Stimulated activated CD4-positive, alpha-beta T cell treated with anti-CD3 and anti-CD28 coated beads, Interleukin-2, amount 100 ng/mL, for 48 hours (primary cell): ENCODE measurements at regions not wholly inside any gene's neighbourhood (a gene's known extent, or its start where the extent isn't known, plus 50 kb on each side); places are given as distances from the start of the nearest gene placed in this dataset.
A peak's percentile ranks its signal among the peaks of the same experiment; 100 is the strongest.
"Not testable (repeated sequence)": the region's sequence is repeated elsewhere in the genome, so short reads cannot be mapped to it uniquely, and the experiment has no call there.

Experiments
- DNase-seq, 2 donors: peaks; one replicate each; pipeline ENCODE4 v3.0.0-alpha.2; 2020

- DNase-seq, result no peak
These were observed 109.0 kb upstream of the ARSJ start for GRCh38 chr4:114088481-114088880.

GRCh38 chr4:114091546-114091945 lies 112.1 kb upstream of the ARSJ start:
- no peak for DNase-seq

GRCh38 chr4:114093221-114093715 lies 113.8 kb upstream of the ARSJ start:
- no peak for DNase-seq

- DNase-seq, result no peak
These were observed 121.0 kb upstream of the ARSJ start for GRCh38 chr4:114100288-114101031.

GRCh38 chr4:114103908-114104307 lies 124.5 kb upstream of the ARSJ start:
- DNase-seq, result no peak

GRCh38 chr4:114108869-114109268 lies 129.4 kb upstream of the ARSJ start:
- DNase-seq, result no peak

- DNase-seq, result no peak
These were observed 130.3 kb upstream of the ARSJ start for GRCh38 chr4:114109776-114110175.

- no peak for DNase-seq
These were observed 136.1 kb upstream of the ARSJ start for GRCh38 chr4:114115526-114115925.

- DNase-seq, result no peak
These were observed 137.4 kb upstream of the ARSJ start for GRCh38 chr4:114116861-114117260.

GRCh38 chr4:114121221-114121620 lies 141.8 kb upstream of the ARSJ start:
- no peak for DNase-seq

- DNase-seq, result no peak
These were observed 152.8 kb upstream of the ARSJ start for GRCh38 chr4:114132199-114132598.

- DNase-seq, result no peak
These were observed 153.4 kb upstream of the ARSJ start for GRCh38 chr4:114132830-114133229.

GRCh38 chr4:114136069-114136468 lies 156.6 kb upstream of the ARSJ start:
- no peak for DNase-seq

- DNase-seq, result no peak
These were observed 158.5 kb upstream of the ARSJ start for GRCh38 chr4:114137984-114138383.

- no peak for DNase-seq
These were observed 167.6 kb upstream of the ARSJ start for GRCh38 chr4:114146947-114147618.

GRCh38 chr4:114147619-114148208 lies 168.3 kb upstream of the ARSJ start:
- peak in 1 of 2 donors; percentile 1 for DNase-seq

GRCh38 chr4:114148372-114149070 lies 169.1 kb upstream of the ARSJ start:
- DNase-seq, result not testable (repeated sequence)

- DNase-seq, result no peak
These were observed 176.9 kb upstream of the ARSJ start for GRCh38 chr4:114156371-114156770.

GRCh38 chr4:114161809-114162208 lies 182.4 kb upstream of the ARSJ start:
- DNase-seq, result no peak

- DNase-seq, result no peak
These were observed 183.6 kb upstream of the ARSJ start for GRCh38 chr4:114163051-114163450.

GRCh38 chr4:114173968-114174367 lies 194.5 kb upstream of the ARSJ start:
- no peak for DNase-seq

GRCh38 chr4:114177628-114178027 lies 198.2 kb upstream of the ARSJ start:
- no peak for DNase-seq

- no peak for DNase-seq
These were observed 198.9 kb upstream of the ARSJ start for GRCh38 chr4:114178392-114178791.
